NCI-H748 (cell line): ENCODE measurements at regions not wholly inside any gene's neighbourhood (a gene's known extent, or its start where the extent isn't known, plus 50 kb on each side); places are given as distances from the start of the nearest gene placed in this dataset.

Experiments
- DNase-seq: peaks from one replicate; lab custom pipeline; 2025; ENCODE audit not compliant: unreplicated experiment; lab: John Stamatoyannopoulos, UW

GRCh38 chr4:181438641-181439040 is 804.6 kb upstream of the TENM3 start:
- no peak for DNase-seq

DNA sequence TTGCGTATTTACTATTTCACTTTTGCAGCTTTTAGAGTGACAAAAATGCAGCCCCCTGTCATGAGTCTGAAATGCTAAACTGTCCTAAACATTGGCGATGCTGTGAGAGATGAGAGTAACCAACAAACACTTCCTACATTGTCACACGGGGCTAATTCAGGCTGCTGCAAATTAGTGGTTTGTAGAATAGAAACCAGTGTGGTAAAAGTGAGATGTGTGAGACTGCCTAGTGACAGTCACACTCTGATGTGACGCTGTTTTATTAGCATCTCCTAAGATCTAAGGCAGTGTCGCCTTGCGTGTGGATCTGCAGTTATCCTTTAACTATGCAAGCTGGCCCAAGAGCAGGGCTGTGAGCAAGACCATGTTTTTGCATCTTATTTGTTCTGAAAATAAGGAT is 800.2 kb upstream of the TENM3 start:
- DNase-seq = no peak

DNA sequence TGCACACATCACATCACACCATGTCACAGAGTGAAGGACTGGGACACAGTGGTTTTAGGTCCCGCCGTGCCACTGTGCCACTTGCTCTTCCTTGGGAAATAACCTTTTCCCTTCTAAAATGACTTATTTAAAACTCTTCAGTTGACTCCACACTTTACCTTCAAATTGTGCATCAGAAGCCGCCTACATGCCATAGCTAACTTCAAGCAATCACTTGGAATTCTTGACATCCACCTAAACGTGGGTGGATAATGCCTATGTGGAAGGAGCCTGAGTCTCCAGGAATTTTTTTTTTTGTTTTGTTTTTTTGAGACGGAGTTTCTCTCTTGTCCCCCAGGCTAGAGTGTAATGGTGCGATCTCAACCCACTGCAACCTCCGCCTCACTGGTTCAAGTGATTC is 777.4 kb upstream of the TENM3 start:
- DNase-seq = no peak

- DNase-seq = no peak
Measured at GRCh38 chr4:181468451-181468850, 774.8 kb upstream of the TENM3 start.

DNA sequence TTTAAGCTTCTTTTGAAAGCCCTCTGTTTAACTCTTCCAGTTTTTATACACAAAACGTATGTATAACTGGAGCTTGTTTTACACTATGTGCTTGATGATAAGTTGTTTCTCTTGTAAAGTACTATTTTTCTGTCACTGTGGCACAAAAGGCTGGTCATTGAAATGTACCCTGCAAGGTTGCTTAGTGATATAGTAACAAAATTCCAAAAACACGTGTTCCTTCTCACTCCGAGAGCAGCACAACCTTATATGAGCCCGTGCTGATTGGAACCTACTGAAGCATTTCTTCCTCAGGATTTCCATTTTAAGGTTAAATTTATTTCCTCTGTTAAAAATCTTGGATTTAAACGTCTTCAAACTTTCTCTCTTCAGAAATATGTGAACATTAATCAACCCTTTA is 772.9 kb upstream of the TENM3 start:
- no peak for DNase-seq

DNA sequence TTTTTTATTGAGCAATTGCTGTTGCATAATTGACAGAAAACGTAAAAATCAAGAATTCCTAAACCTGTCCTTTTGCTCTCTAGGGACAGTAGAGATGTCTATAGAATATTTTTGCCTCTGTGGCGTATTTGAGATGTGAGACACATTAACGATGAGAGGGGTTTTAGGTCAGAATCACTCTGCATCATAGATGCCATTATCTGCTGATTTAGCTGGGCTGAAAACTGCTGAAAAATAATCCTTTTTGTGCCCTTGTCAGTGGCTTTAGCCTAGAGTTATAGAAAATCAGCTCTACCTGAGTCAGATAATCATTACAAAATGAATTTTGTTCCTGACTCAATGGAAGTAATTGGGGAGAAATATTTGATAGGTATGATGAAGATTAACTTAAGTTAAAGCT is 767.8 kb upstream of the TENM3 start:
- no peak for DNase-seq

DNA sequence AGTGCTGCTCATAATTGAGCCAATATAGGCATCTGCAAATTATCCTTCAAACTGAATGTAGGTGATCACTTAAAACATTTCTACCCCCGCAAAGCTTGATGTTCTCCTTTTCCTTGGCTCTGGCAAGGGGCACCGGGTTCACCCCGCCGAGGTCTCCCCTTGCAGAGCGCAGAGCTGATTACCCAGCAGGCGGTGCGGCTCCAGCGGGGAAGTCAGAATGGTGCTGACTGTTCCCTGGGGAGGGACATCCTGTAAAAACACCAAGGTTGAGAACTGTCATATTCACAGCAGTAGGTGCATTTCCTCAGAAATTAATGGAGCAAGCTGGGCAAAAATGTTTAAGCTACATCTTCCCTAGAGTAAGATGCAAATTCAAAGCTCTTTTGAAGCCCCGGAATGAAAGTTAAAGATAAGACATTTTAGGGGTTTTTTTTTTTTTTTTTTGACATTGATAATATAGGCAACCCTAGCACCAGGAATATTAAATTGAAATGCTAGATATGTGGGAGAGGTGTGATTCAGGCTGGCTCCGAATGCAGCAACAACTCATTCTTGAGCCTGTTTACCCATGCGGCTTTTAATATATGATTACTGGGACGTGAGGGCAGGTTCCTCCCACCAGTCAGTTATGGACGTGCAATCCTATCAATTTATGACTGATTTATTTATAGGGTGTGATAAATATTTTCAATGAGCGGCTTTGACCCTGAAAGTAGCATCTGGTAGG is 767.3 kb upstream of the TENM3 start:
- DNase-seq = no peak

DNA sequence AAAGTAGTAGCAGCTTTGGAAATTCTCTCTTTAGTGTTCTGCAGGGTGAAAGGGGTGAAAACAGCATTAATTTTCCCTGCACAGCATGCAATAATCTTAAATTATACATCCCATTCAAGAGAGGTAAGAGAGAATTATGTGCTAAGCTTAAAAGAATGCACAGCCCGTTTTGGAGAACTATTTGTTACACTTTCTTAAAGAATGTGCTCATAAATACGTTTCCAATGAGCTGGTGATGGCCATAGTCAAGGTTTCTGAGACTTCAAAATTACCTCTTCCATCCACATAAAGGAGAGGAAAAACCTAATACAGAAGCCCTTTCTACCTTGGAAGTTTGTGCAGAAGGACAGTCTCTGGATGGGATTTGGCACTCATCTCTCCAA is 766.7 kb upstream of the TENM3 start:
- DNase-seq = no peak

- no peak for DNase-seq
Measured at GRCh38 chr4:181477591-181477990, 765.6 kb upstream of the TENM3 start.

GRCh38 chr4:181478656-181479055 is 764.5 kb upstream of the TENM3 start:
- DNase-seq = peak; percentile 10

DNA sequence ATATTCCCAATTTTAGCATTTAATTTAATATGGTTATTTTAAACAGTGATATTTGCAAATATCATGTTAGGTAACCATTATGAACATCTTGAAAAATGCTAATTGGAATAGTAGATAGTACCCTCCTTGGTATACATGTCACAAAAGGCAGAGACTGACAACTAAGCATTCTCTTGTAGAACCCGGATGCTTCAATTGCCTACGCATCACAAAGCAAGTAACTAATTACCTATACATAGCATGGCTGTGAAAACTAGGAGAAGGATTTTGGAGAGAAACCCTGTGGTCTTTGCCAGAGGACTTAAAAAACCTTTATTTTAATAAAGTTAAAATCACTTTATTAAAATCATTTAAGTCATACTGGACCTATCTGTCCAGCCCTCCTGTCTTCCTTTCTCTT is 764.1 kb upstream of the TENM3 start:
- DNase-seq = peak; percentile 41

- no peak for DNase-seq
Measured at GRCh38 chr4:181484396-181484795, 758.8 kb upstream of the TENM3 start.

DNA sequence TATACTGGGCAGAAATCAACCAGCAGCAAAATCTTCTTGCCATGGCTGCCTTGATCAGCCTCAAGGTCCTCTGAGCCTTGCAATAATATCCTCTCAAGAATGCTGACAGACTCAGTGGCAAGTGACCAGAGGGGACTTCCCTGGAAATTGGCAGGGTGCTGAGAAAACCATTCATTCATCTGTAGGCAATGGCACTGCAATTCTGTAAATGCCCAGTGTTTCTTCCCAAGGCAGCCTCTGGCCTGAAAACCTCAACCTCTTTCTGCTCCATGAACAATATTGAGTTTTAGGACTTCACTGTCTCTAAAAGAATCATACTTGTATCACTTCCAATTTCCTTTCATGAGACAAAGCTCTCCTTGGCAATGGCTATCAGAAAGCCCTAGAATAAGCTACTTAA is 754.3 kb upstream of the TENM3 start:
- DNase-seq = no peak

- DNase-seq = no peak
Measured at GRCh38 chr4:181498148-181498547, 745.1 kb upstream of the TENM3 start.

- DNase-seq = peak; percentile 32
Measured at GRCh38 chr4:181502611-181503010, 740.6 kb upstream of the TENM3 start.

DNA sequence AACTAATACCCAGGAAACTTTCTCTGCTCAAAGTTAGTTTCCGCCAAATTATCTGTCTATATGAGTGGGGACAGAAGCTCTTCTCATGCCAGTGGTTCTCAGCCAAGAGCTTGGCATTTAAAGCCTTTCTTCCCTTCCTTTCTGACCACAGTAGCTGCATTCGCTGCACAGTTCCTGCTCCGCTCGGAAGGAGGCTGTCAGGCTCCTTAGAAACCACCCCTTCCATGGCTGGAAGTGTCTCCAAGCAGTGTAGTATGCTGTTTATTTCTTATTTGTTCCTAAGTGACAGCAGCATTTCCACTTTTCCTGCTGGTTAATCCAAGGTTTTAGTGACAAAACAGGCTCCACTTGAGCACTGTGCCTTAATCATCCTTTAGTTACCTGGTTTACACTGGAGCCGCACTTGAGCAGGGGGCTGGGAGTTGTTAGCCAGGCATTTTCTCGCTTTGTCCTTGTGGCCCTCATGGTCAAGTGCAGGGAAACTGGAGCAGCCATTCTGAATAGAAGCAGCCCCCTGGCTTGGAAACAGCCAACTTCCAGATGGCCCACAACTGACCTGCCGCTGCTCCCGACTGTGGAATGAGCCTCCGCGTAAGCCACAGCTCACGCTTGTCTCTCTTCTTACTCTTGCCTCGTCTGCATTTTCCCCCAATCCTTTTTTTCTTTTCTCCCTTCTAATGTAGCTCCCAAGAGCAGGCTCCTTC is 739.4 kb upstream of the TENM3 start:
- peak; percentile 56 for DNase-seq

GRCh38 chr4:181504924-181505323 is 738.3 kb upstream of the TENM3 start:
- DNase-seq = peak; percentile 98

DNA sequence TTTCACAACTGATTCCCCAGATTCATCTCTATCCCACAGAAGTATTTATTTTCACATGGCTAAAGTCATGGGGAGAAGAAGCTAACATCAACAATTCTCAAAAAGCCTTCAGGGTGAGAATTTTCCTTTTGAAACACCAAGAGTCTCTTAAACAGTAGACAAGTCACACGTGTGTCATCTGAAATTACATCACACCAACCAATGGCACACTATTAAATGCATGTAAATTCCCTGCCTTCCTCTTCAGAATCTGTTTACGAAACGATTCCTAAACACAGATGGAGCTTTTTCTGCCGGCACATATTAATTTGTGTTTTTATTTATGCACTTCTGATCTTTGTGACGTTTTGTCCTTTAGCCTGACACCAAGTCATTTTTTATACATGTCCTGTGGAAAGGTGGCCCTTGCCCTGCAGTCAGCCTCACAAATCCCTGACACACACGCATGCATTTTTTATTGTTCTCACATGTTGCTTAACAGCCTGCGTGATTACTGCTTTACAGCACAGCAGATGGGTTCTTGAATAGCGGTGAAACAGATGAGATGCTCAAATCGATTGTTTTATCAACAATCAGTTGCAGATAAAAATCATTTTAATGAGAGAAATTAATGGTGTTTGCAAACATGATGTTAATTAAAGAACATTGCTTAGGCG is 735.9 kb upstream of the TENM3 start:
- DNase-seq = peak; percentile 92

DNA sequence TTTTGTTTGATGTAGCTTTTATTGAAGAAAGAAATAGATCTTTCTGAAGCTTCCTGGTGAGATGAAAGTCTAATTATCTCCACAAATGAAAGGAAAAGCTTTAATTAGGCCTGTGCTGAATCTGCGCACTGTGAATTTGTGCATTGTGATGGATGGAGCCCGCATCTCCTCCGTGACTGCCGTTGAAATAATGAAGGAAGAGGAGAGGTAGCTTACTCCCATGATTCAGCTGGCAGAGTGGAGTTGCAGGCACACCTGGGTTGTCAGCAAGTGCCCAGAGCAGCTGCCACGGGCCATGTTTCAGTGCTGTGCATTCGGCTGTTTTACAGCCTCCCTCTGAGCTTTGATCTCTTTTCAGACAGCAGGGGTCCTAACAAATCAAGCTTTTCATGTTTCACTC is 735.3 kb upstream of the TENM3 start:
- DNase-seq = peak; percentile 97

DNA sequence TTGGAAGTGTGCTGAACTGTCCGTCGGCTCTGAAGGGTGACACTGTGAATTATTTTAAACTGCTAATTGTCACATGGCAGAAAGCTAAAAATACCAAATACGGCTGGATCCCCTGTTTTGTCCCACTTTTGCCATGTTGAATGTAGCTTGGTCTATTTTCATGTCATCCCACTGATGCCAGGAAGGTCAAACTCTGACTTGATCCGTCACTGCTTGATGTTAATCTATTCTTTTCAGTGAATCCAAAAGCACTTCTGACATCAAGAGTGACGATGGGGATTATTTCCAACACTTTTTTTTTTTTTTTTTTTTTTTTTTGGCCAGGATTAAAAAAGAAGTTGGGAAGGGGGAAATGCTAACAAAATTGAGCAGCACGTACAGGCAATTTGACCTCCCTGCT is 734.6 kb upstream of the TENM3 start:
- DNase-seq = peak; percentile 56

- peak; percentile 79 for DNase-seq
Measured at GRCh38 chr4:181509073-181509472, 734.1 kb upstream of the TENM3 start.

- no peak for DNase-seq
Measured at GRCh38 chr4:181517491-181517890, 725.7 kb upstream of the TENM3 start.
